IgD-negative memory B cell (primary cell): ENCODE measurements at regions not wholly inside any gene's neighbourhood (a gene's known extent, or its start where the extent isn't known, plus 50 kb on each side); places are given as distances from the start of the nearest gene placed in this dataset.

Experiments used
- H3K27ac Mint-ChIP-seq, 3 donors: one replicate each; pipeline ENCODE4 v1.8.0; 2020 to 2022; ENCODE audit warnings: mild to moderate bottlenecking in 3 of 3, mixed read lengths in 3 of 3, moderate library complexity in 1 of 3
- H3K27me3 Mint-ChIP-seq: one replicate; pipeline ENCODE4 v1.8.0; 2021; ENCODE audit warnings: mixed read lengths
- H3K36me3 Mint-ChIP-seq: one replicate; pipeline ENCODE4 v1.8.0; 2020; ENCODE audit warnings: mild to moderate bottlenecking, mixed read lengths
- H3K4me1 Mint-ChIP-seq, 3 donors: one replicate each; pipeline ENCODE4 v1.8.0; 2020 to 2022; ENCODE audit warnings: mixed read lengths in 3 of 3, mild to moderate bottlenecking in 1 of 3
- H3K4me3 Mint-ChIP-seq, 4 donors: one replicate each; pipeline ENCODE4 v1.8.0; 2020 to 2022; ENCODE audit warnings: mild to moderate bottlenecking in 4 of 4, mixed read lengths in 4 of 4, moderate library complexity in 3 of 4
- H3K9me3 Mint-ChIP-seq, 3 donors: one replicate each; pipeline ENCODE4 v1.8.0; 2020 to 2021; ENCODE audit warnings: mixed read lengths in 3 of 3, mild to moderate bottlenecking in 1 of 3

GRCh38 chr7:85765698-85766298, 578.9 kb upstream of the SEMA3D start:
- no peaks in the 10 kb centered on the region for H3K9me3 Mint-ChIP-seq
- peaks cover 2% of the 10 kb centered on the region for H3K36me3 Mint-ChIP-seq
- no peak overlapping the region for H3K4me3 Mint-ChIP-seq
- no peaks in the 10 kb centered on the region for H3K4me1 Mint-ChIP-seq
- no peak overlapping the region for H3K27ac Mint-ChIP-seq
- H3K27me3 Mint-ChIP-seq, result no peaks in the 10 kb centered on the region

GRCh38 chr7:85764034-85764433, 577.2 kb upstream of the SEMA3D start:
- Mint-ChIP-seq H3K27ac (no peak overlapping the region), H3K36me3 (peaks cover 2% of the 10 kb centered on the region), H3K4me1 (no peaks in the 10 kb centered on the region), H3K9me3 (peaks cover 0 to 2% (median 0%) of the 10 kb centered on the region in 3 donors), H3K27me3 (no peaks in the 10 kb centered on the region), H3K4me3 (no peak overlapping the region)

- Mint-ChIP-seq H3K27ac (no peak overlapping the region), H3K9me3 (peaks cover 4 to 6% (median 5%) of the 10 kb centered on the region in 3 donors), H3K4me1 (no peaks in the 10 kb centered on the region), H3K4me3 (no peak overlapping the region), H3K36me3 (no peaks in the 10 kb centered on the region), H3K27me3 (no peaks in the 10 kb centered on the region)
These were observed 570.5 kb upstream of the SEMA3D start for GRCh38 chr7:85757348-85757747.

GRCh38 chr7:85750454-85750949, 563.6 kb upstream of the SEMA3D start:
- Mint-ChIP-seq H3K27me3 (peaks cover 2% of the 10 kb centered on the region), H3K36me3 (peaks cover 2% of the 10 kb centered on the region), H3K4me1 (peaks cover 0 to 1% (median 0%) of the 10 kb centered on the region in 3 donors), H3K4me3 (no peak overlapping the region), H3K9me3 (peaks cover 4 to 14% (median 5%) of the 10 kb centered on the region in 3 donors), H3K27ac (no peak overlapping the region)

GRCh38 chr7:85749696-85750453, 563.0 kb upstream of the SEMA3D start:
- peaks cover 2% of the 10 kb centered on the region for H3K27me3 Mint-ChIP-seq
- peaks cover 2 to 9% (median 5%) of the 10 kb centered on the region in 3 donors for H3K9me3 Mint-ChIP-seq
- H3K4me3 Mint-ChIP-seq, result no peak overlapping the region
- H3K4me1 Mint-ChIP-seq, result peaks cover 0 to 1% (median 0%) of the 10 kb centered on the region in 3 donors
- no peak overlapping the region for H3K27ac Mint-ChIP-seq
- H3K36me3 Mint-ChIP-seq, result peaks cover 2% of the 10 kb centered on the region

GRCh38 chr7:85748861-85749260, 562.0 kb upstream of the SEMA3D start:
- Mint-ChIP-seq H3K27me3 (peaks cover 2% of the 10 kb centered on the region), H3K27ac (no peak overlapping the region), H3K9me3 (peaks cover 2 to 9% (median 5%) of the 10 kb centered on the region in 3 donors), H3K36me3 (peaks cover 2% of the 10 kb centered on the region), H3K4me3 (no peak overlapping the region), H3K4me1 (peaks cover 0 to 1% (median 0%) of the 10 kb centered on the region in 3 donors)

- no peak overlapping the region for H3K4me3 Mint-ChIP-seq
- H3K9me3 Mint-ChIP-seq, result peaks cover 0 to 16% (median 3%) of the 10 kb centered on the region in 3 donors
These were observed 550.6 kb upstream of the SEMA3D start for GRCh38 chr7:85737426-85737825.

GRCh38 chr7:85736085-85736484, 549.2 kb upstream of the SEMA3D start:
- Mint-ChIP-seq H3K4me1 (no peaks in the 10 kb centered on the region), H3K4me3 (no peak overlapping the region), H3K27ac (no peak overlapping the region), H3K27me3 (no peaks in the 10 kb centered on the region), H3K36me3 (no peaks in the 10 kb centered on the region), H3K9me3 (peaks cover 0 to 27% (median 3%) of the 10 kb centered on the region in 3 donors)

More at GRCh38 chr7:85737426-85737825, 550.6 kb upstream of the SEMA3D start:
- H3K4me1 Mint-ChIP-seq, result no peaks in the 10 kb centered on the region
- no peaks in the 10 kb centered on the region for H3K36me3 Mint-ChIP-seq
- H3K27ac Mint-ChIP-seq, result no peak overlapping the region
- H3K27me3 Mint-ChIP-seq, result no peaks in the 10 kb centered on the region

GRCh38 chr7:85734823-85735222, 548.0 kb upstream of the SEMA3D start:
- Mint-ChIP-seq H3K27ac (no peak overlapping the region), H3K4me1 (no peaks in the 10 kb centered on the region), H3K36me3 (no peaks in the 10 kb centered on the region), H3K4me3 (no peak overlapping the region), H3K27me3 (no peaks in the 10 kb centered on the region), H3K9me3 (peaks cover 0 to 24% (median 3%) of the 10 kb centered on the region in 3 donors)

- no peak overlapping the region for H3K4me3 Mint-ChIP-seq
- peaks cover 2 to 25% (median 5%) of the 10 kb centered on the region in 3 donors for H3K9me3 Mint-ChIP-seq
- no peaks in the 10 kb centered on the region for H3K4me1 Mint-ChIP-seq
- no peak overlapping the region for H3K27ac Mint-ChIP-seq
- H3K27me3 Mint-ChIP-seq, result no peaks in the 10 kb centered on the region
- H3K36me3 Mint-ChIP-seq, result no peaks in the 10 kb centered on the region
These were observed 546.5 kb upstream of the SEMA3D start for GRCh38 chr7:85733169-85733915.

- Mint-ChIP-seq H3K36me3 (no peaks in the 10 kb centered on the region), H3K4me3 (no peak overlapping the region), H3K27ac (no peak overlapping the region), H3K4me1 (no peaks in the 10 kb centered on the region), H3K9me3 (peaks cover 3 to 18% (median 5%) of the 10 kb centered on the region in 3 donors), H3K27me3 (no peaks in the 10 kb centered on the region)
These were observed 543.2 kb upstream of the SEMA3D start for GRCh38 chr7:85730012-85730411.

GRCh38 chr7:85725026-85725425, 538.2 kb upstream of the SEMA3D start:
- H3K27me3 Mint-ChIP-seq, result no peaks in the 10 kb centered on the region
- H3K36me3 Mint-ChIP-seq, result no peaks in the 10 kb centered on the region
- H3K4me3 Mint-ChIP-seq, result no peak overlapping the region
- H3K27ac Mint-ChIP-seq, result no peak overlapping the region
- H3K9me3 Mint-ChIP-seq, result peaks cover 3 to 5% (median 4%) of the 10 kb centered on the region in 3 donors
- no peaks in the 10 kb centered on the region for H3K4me1 Mint-ChIP-seq

GRCh38 chr7:85719981-85720953, 533.4 kb upstream of the SEMA3D start:
- Mint-ChIP-seq H3K4me3 (no peak overlapping the region), H3K27me3 (no peaks in the 10 kb centered on the region), H3K36me3 (no peaks in the 10 kb centered on the region), H3K27ac (no peak overlapping the region), H3K4me1 (no peaks in the 10 kb centered on the region), H3K9me3 (peaks cover 0 to 2% (median 0%) of the 10 kb centered on the region in 3 donors)

- H3K36me3 Mint-ChIP-seq, result no peaks in the 10 kb centered on the region
- H3K9me3 Mint-ChIP-seq, result peaks cover 0 to 2% (median 0%) of the 10 kb centered on the region in 3 donors
- no peaks in the 10 kb centered on the region for H3K27me3 Mint-ChIP-seq
- H3K4me1 Mint-ChIP-seq, result no peaks in the 10 kb centered on the region
- H3K4me3 Mint-ChIP-seq, result no peak overlapping the region
- H3K27ac Mint-ChIP-seq, result no peak overlapping the region
These were observed 529.5 kb upstream of the SEMA3D start for GRCh38 chr7:85716353-85716752.
